Cardiac muscle cell (in vitro differentiated cells and primary cell): ENCODE measurements at regions not wholly inside any gene's neighbourhood (a gene's known extent, or its start where the extent isn't known, plus 50 kb on each side); places are given as distances from the start of the nearest gene placed in this dataset.

Source experiments
- DNase-seq, 2 donors: peaks; one replicate each; pipeline versions ENCODE4 v3.0.0 to v3.0.0-alpha.2; 2010 to 2017; ENCODE audit warnings: low read depth in 1 of 2, low spot score in 1 of 2
- H3K27ac ChIP-seq: fragments of 200-600 bp; sonication (generic); 2 replicates; pipeline ENCODE4 v1.5.1; 2016
- H3K27me3 ChIP-seq: fragments of 200-600 bp; sonication (generic); 2 replicates; pipeline ENCODE4 v1.6.0; 2016; ENCODE audit warnings: control low read depth
- H3K36me3 ChIP-seq: fragments of 200-600 bp; sonication (generic); 2 replicates; pipeline ENCODE4 v1.5.1; 2016; ENCODE audit warnings: control low read depth
- H3K4me1 ChIP-seq: fragments of 200-600 bp; sonication (generic); 2 replicates; pipeline ENCODE4 v1.8.1; 2017; ENCODE audit warnings: low read depth, mild to moderate bottlenecking, mixed run types
- H3K4me3 ChIP-seq: fragments of 200-600 bp; sonication (generic); 2 replicates; pipeline ENCODE4 v1.5.1; 2016; ENCODE audit warnings: mild to moderate bottlenecking
- H3K9me3 ChIP-seq: fragments of 200-600 bp; sonication (generic); 2 replicates; pipeline ENCODE4 v1.5.1; 2017; ENCODE audit warnings: low read depth, mild to moderate bottlenecking, control low read depth
- CTCF ChIP-seq: IDR thresholded peaks from 2 replicates; pipeline ENCODE4 v1.5.1; 2012; ENCODE audit warnings: low read depth, mild to moderate bottlenecking, low read length

- H3K9me3 ChIP-seq = no peaks in the 10 kb centered on the region
- no peak overlapping the region for H3K4me3 ChIP-seq
- no peak overlapping the region for H3K27ac ChIP-seq
- DNase-seq = peak in 1 of 2 donors; percentile 87
- no peaks in the 10 kb centered on the region for H3K4me1 ChIP-seq
- TF ChIP-seq CTCF = no peak
- no peaks in the 10 kb centered on the region for H3K27me3 ChIP-seq
- H3K36me3 ChIP-seq = no peaks in the 10 kb centered on the region
These were observed 413.5 kb upstream of the SEL1L start for GRCh38 chr14:81946834-81947798.

- no peaks in the 10 kb centered on the region for H3K36me3 ChIP-seq
- no peaks in the 10 kb centered on the region for H3K9me3 ChIP-seq
- TF ChIP-seq CTCF = no peak
- no peak overlapping the region for H3K27ac ChIP-seq
- no peak for DNase-seq
- H3K4me3 ChIP-seq = no peak overlapping the region
- H3K27me3 ChIP-seq = no peaks in the 10 kb centered on the region
- no peaks in the 10 kb centered on the region for H3K4me1 ChIP-seq
These were observed 419.3 kb upstream of the SEL1L start for GRCh38 chr14:81952917-81953316.

- H3K9me3 ChIP-seq = no peaks in the 10 kb centered on the region
- no peak overlapping the region for H3K4me3 ChIP-seq
- no peak for DNase-seq
These were observed 419.8 kb upstream of the SEL1L start for GRCh38 chr14:81953419-81953818.

GRCh38 chr14:81955123-81955522 lies 421.5 kb upstream of the SEL1L start:
- Histone ChIP-seq H3K9me3 (no peaks in the 10 kb centered on the region), H3K27ac (no peak overlapping the region), H3K36me3 (no peaks in the 10 kb centered on the region), H3K4me3 (no peak overlapping the region), H3K4me1 (no peaks in the 10 kb centered on the region), H3K27me3 (no peaks in the 10 kb centered on the region)
- no peak for DNase-seq
- no peak for TF ChIP-seq CTCF

More at GRCh38 chr14:81953419-81953818, 419.8 kb upstream of the SEL1L start:
- Histone ChIP-seq H3K36me3 (no peaks in the 10 kb centered on the region), H3K27ac (no peak overlapping the region), H3K27me3 (no peaks in the 10 kb centered on the region), H3K4me1 (no peaks in the 10 kb centered on the region)
- TF ChIP-seq CTCF = no peak

- no peaks in the 10 kb centered on the region for H3K9me3 ChIP-seq
- H3K4me1 ChIP-seq = no peaks in the 10 kb centered on the region
- no peak for DNase-seq
- H3K27ac ChIP-seq = no peak overlapping the region
- no peak for TF ChIP-seq CTCF
- H3K36me3 ChIP-seq = no peaks in the 10 kb centered on the region
- no peaks in the 10 kb centered on the region for H3K27me3 ChIP-seq
- H3K4me3 ChIP-seq = no peak overlapping the region
These were observed 427.1 kb upstream of the SEL1L start for GRCh38 chr14:81960781-81961180.
